Hepatocyte (in vitro differentiated cells): ENCODE measurements at regions not wholly inside any gene's neighbourhood (a gene's known extent, or its start where the extent isn't known, plus 50 kb on each side); places are given as distances from the start of the nearest gene placed in this dataset.

Experiments
- DNase-seq: peaks from one replicate; pipeline ENCODE4 v3.0.0-alpha.2; 2016; ENCODE audit warnings: low spot score
- H2AFZ ChIP-seq: fragments of 200-600 bp; sonication (generic); 2 replicates; pipeline ENCODE4 v1.6.0; 2016; ENCODE audit warnings: antibody characterized with exemption, mild to moderate bottlenecking
- H3K27ac ChIP-seq: fragments of 200-600 bp; sonication (generic); 2 replicates; pipeline ENCODE4 v1.5.1; 2016; ENCODE audit warnings: mild to moderate bottlenecking
- H3K27me3 ChIP-seq: fragments of 200-600 bp; sonication (generic); 2 replicates; pipeline ENCODE4 v1.6.1; 2016
- H3K36me3 ChIP-seq: fragments of 200-600 bp; sonication (generic); replicated peaks from 2 replicates; pipeline ENCODE4 v1.5.1; 2016; ENCODE audit warnings: low read depth; ENCODE audit not compliant: insufficient read depth
- H3K4me1 ChIP-seq: fragments of 200-600 bp; sonication (generic); 2 replicates; pipeline ENCODE4 v1.5.1; 2016; ENCODE audit warnings: mild to moderate bottlenecking, moderate library complexity; ENCODE audit not compliant: insufficient read depth
- H3K4me2 ChIP-seq: fragments of 200-600 bp; sonication (generic); 2 replicates; pipeline ENCODE4 v1.6.0; 2016
- H3K4me3 ChIP-seq: fragments of 200-600 bp; sonication (generic); 2 replicates; pipeline ENCODE4 v1.5.1; 2016; ENCODE audit warnings: mild to moderate bottlenecking
- H3K79me2 ChIP-seq: fragments of 200-600 bp; sonication (generic); 2 replicates; pipeline ENCODE4 v1.6.0; 2017; ENCODE audit warnings: mild to moderate bottlenecking
- H3K9me2 ChIP-seq: fragments of 200-600 bp; sonication (generic); replicated peaks from 2 replicates; pipeline ENCODE4 v1.6.0; 2017; ENCODE audit warnings: mild to moderate bottlenecking; ENCODE audit not compliant: insufficient read depth
- H3K9me3 ChIP-seq: fragments of 200-600 bp; sonication (generic); 2 replicates; pipeline ENCODE4 v1.5.1; 2016; ENCODE audit warnings: low read depth, mild to moderate bottlenecking
- H4K20me1 ChIP-seq: fragments of 200-600 bp; sonication (generic); 2 replicates; pipeline ENCODE4 v1.6.0; 2016; ENCODE audit warnings: mild to moderate bottlenecking; ENCODE audit not compliant: insufficient read depth, poor library complexity, severe bottlenecking
- EZH2 ChIP-seq: fragments of 200-600 bp; sonication (generic); IDR thresholded peaks from 2 replicates; pipeline ENCODE4 v1.6.1; 2016; ENCODE audit warnings: antibody characterized with exemption, mild to moderate bottlenecking, borderline replicate concordance
- EZH2phosphoT487 ChIP-seq: fragments of 200-600 bp; sonication (generic); IDR thresholded peaks from one replicate; pipeline ENCODE4 v1.6.1; 2018; ENCODE audit warnings: antibody characterized with exemption, mild to moderate bottlenecking, low read depth, moderate library complexity; ENCODE audit not compliant: unreplicated experiment, severe bottlenecking
- WGBS: methylation state at CpG from one replicate; pipeline ENCODE4 v1.1.6; 2016; ENCODE audit warnings: low lambda C conversion rate; ENCODE audit errors: missing lambda C conversion rate; 5-methylcytosine and 5-hydroxymethylcytosine counted together
- TF ChIP-seq, protein P1 (sequence below): fragments of 200-600 bp; sonication (generic); IDR thresholded peaks from 2 replicates; pipeline ENCODE4 v1.5.1; 2016; ENCODE audit warnings: antibody characterized with exemption, mild to moderate bottlenecking; ENCODE audit not compliant: poor library complexity

DNA sequence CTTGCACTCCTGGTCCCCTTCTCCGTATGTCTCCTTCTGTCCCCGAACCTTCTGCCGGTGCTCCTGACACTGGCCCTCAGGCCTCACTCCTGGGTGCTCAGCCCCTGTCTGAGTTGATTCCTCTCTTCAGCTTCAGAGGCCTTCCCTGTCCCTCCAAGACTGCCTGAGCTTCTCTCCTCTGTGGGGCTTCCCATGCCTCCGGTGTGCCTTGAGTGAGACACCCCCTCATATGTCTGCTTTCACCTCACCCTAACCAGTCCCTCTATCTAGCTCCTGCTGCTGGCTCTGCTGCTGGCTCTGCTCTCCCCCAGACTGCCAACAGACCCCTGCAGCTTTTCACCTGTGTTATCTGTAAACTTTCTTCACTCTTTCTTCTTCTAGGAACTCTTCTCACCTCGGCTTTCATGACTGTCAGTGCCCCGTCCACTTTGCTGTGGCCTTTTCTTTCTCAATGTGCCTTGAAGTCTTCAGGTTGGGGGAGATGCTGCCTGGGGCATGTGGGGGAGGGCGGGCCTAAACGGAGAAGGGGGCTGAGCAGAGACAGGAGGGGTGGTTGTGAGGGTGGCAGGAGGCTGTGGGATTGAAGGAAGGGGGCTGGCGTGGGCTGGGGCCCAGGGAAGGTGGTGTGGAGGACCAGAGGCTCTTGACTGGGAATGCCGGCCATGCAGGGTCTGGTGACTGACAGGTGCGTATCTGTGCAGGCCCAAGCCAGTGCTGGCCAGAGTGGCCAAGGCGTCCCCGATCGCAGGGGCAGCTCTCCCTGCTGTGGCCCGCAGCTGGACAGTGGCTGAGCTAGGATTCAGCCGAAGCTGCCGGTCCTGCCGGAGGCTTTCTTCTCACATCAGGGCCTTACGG is 81.3 kb downstream of the METRNL start:
- peaks cover 4% of the 10 kb centered on the region for H3K4me1 ChIP-seq
- no peaks in the 10 kb centered on the region for H4K20me1 ChIP-seq
- no peaks in the 10 kb centered on the region for H3K9me2 ChIP-seq
- DNase-seq, result no peak
- no peaks in the 10 kb centered on the region for H3K79me2 ChIP-seq
- no peak for TF ChIP-seq EZH2phosphoT487
- TF ChIP-seq, protein P1, sequence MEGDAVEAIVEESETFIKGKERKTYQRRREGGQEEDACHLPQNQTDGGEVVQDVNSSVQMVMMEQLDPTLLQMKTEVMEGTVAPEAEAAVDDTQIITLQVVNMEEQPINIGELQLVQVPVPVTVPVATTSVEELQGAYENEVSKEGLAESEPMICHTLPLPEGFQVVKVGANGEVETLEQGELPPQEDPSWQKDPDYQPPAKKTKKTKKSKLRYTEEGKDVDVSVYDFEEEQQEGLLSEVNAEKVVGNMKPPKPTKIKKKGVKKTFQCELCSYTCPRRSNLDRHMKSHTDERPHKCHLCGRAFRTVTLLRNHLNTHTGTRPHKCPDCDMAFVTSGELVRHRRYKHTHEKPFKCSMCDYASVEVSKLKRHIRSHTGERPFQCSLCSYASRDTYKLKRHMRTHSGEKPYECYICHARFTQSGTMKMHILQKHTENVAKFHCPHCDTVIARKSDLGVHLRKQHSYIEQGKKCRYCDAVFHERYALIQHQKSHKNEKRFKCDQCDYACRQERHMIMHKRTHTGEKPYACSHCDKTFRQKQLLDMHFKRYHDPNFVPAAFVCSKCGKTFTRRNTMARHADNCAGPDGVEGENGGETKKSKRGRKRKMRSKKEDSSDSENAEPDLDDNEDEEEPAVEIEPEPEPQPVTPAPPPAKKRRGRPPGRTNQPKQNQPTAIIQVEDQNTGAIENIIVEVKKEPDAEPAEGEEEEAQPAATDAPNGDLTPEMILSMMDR, result no peak
- TF ChIP-seq EZH2, result no peak
- no peaks in the 10 kb centered on the region for H3K9me3 ChIP-seq
- H3K27ac ChIP-seq, result peak overlapping the region; percentile 66
- H2AFZ ChIP-seq, result no peak overlapping the region
- H3K27me3 ChIP-seq, result peaks cover 9% of the 10 kb centered on the region
- no peak overlapping the region for H3K4me3 ChIP-seq
- 89% methylated on average over 16 of the region's 19 CpGs for WGBS
- H3K4me2 ChIP-seq, result no peak overlapping the region
- H3K36me3 ChIP-seq, result no peaks in the 10 kb centered on the region

DNA sequence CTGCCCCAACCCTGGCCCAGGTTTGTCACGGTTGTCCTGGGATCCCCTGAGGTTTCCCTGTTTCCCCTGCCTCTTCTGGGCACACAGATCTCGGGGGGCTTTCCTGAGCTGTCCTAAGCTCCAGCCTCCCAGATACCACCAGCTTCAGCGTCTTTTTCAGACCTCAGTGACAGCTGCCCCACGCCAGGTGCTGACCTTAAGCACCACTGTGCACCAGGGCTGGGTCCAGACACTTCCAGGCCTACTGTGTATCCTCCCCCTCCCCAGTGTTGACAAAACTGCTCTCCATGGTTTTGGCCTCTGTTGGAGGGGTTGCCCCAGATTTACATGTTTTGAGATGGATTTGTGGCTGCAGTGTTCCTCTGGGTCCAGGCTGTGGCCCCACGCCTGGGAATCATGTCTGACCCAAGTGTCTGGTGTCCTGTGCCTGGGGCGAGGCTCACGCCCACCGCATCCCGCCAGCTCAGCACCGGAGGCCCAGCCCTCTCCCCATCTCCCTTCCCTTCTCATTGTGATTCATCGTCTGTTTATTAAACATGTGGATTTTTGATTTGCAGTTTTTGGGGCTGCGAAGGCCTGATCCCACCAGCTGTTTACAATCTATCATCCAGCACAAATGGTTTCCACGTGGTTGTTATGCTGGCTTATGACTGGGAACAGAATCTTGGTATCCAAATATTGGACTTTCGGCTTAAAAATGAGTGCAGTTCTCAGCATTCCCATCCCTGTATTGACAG is 82.1 kb downstream of the METRNL start:
- Histone ChIP-seq H4K20me1 (no peaks in the 10 kb centered on the region), H3K9me3 (no peaks in the 10 kb centered on the region), H2AFZ (no peak overlapping the region), H3K79me2 (no peaks in the 10 kb centered on the region), H3K9me2 (no peaks in the 10 kb centered on the region), H3K4me3 (no peak overlapping the region), H3K27ac (peak overlapping the region; percentile 66), H3K36me3 (no peaks in the 10 kb centered on the region), H3K27me3 (peaks cover 9% of the 10 kb centered on the region), H3K4me2 (no peak overlapping the region), H3K4me1 (peaks cover 4% of the 10 kb centered on the region)
- WGBS, result 69% methylated on average over 14 of the region's 14 CpGs
- DNase-seq, result peak; percentile 30
- no peak for TF ChIP-seq EZH2
- TF ChIP-seq, protein P1, result no peak
- no peak for TF ChIP-seq EZH2phosphoT487

GRCh38 chr17:83162035-83162745 is 82.8 kb downstream of the METRNL start:
- peak overlapping the region; percentile 66 for H3K27ac ChIP-seq
- H3K4me1 ChIP-seq, result peaks cover 4% of the 10 kb centered on the region
- DNase-seq, result no peak
- H3K9me2 ChIP-seq, result no peaks in the 10 kb centered on the region
- H3K36me3 ChIP-seq, result no peaks in the 10 kb centered on the region
- H2AFZ ChIP-seq, result no peak overlapping the region
- no peaks in the 10 kb centered on the region for H3K9me3 ChIP-seq
- WGBS, result 88% methylated on average over 21 of the region's 21 CpGs
- H4K20me1 ChIP-seq, result no peaks in the 10 kb centered on the region
- TF ChIP-seq, protein P1, result no peak
- no peak for TF ChIP-seq EZH2phosphoT487
- TF ChIP-seq EZH2, result no peak
- H3K27me3 ChIP-seq, result peaks cover 9% of the 10 kb centered on the region
- no peaks in the 10 kb centered on the region for H3K79me2 ChIP-seq
- H3K4me3 ChIP-seq, result no peak overlapping the region
- H3K4me2 ChIP-seq, result no peak overlapping the region
